Choroid plexus epithelial cell (primary cell): ENCODE measurements at regions not wholly inside any gene's neighbourhood (a gene's known extent, or its start where the extent isn't known, plus 50 kb on each side); places are given as distances from the start of the nearest gene placed in this dataset.

ENCODE experiments used
- DNase-seq: peaks from one replicate; pipeline ENCODE4 v3.0.0-alpha.2; 2010; ENCODE audit warnings: low read depth
- H3K4me3 ChIP-seq: 2 replicates; pipeline ENCODE4 v1.5.1; 2011; ENCODE audit warnings: low read depth, mild to moderate bottlenecking, control low read depth, low read length, moderate library complexity
- CTCF ChIP-seq: conservative IDR thresholded peaks from 2 replicates; pipeline ENCODE4 v1.5.1; 2011; ENCODE audit warnings: low read depth, mild to moderate bottlenecking, control low read depth, inconsistent platforms, low read length, moderate library complexity

- no peak for DNase-seq
- no peak for TF ChIP-seq CTCF
- no peak overlapping the region for H3K4me3 ChIP-seq
Measured at GRCh38 chr5:117084067-117084466, 509.4 kb upstream of the SEMA6A start.

GRCh38 chr5:117082977-117083376, 508.4 kb upstream of the SEMA6A start:
- no peak for TF ChIP-seq CTCF
- no peak overlapping the region for H3K4me3 ChIP-seq
- DNase-seq, result no peak

- H3K4me3 ChIP-seq, result no peak overlapping the region
- DNase-seq, result peak; percentile 7
- peak; percentile 52 for TF ChIP-seq CTCF
Measured at GRCh38 chr5:117077142-117077541, 502.5 kb upstream of the SEMA6A start.

- DNase-seq, result no peak
- no peak for TF ChIP-seq CTCF
- H3K4me3 ChIP-seq, result no peak overlapping the region
Measured at GRCh38 chr5:117072439-117072838, 497.8 kb upstream of the SEMA6A start.

GRCh38 chr5:117065800-117066199, 491.2 kb upstream of the SEMA6A start:
- DNase-seq, result no peak
- H3K4me3 ChIP-seq, result no peak overlapping the region
- no peak for TF ChIP-seq CTCF

GRCh38 chr5:117065161-117065560, 490.5 kb upstream of the SEMA6A start:
- no peak overlapping the region for H3K4me3 ChIP-seq
- no peak for TF ChIP-seq CTCF
- no peak for DNase-seq

- no peak for TF ChIP-seq CTCF
- no peak for DNase-seq
- H3K4me3 ChIP-seq, result no peak overlapping the region
Measured at GRCh38 chr5:117060099-117060498, 485.5 kb upstream of the SEMA6A start.
